Cardiac muscle cell (in vitro differentiated cells and primary cell): ENCODE measurements at regions not wholly inside any gene's neighbourhood (a gene's known extent, or its start where the extent isn't known, plus 50 kb on each side); places are given as distances from the start of the nearest gene placed in this dataset.

Experiments
- DNase-seq, 2 donors: peaks; one replicate each; pipeline versions ENCODE4 v3.0.0 to v3.0.0-alpha.2; 2010 to 2017; ENCODE audit warnings: low read depth in 1 of 2, low spot score in 1 of 2
- H3K27ac ChIP-seq: fragments of 200-600 bp; sonication (generic); 2 replicates; pipeline ENCODE4 v1.5.1; 2016
- H3K27me3 ChIP-seq: fragments of 200-600 bp; sonication (generic); 2 replicates; pipeline ENCODE4 v1.6.0; 2016; ENCODE audit warnings: control low read depth
- H3K36me3 ChIP-seq: fragments of 200-600 bp; sonication (generic); 2 replicates; pipeline ENCODE4 v1.5.1; 2016; ENCODE audit warnings: control low read depth
- H3K4me1 ChIP-seq: fragments of 200-600 bp; sonication (generic); 2 replicates; pipeline ENCODE4 v1.8.1; 2017; ENCODE audit warnings: low read depth, mild to moderate bottlenecking, mixed run types
- H3K4me3 ChIP-seq: fragments of 200-600 bp; sonication (generic); 2 replicates; pipeline ENCODE4 v1.5.1; 2016; ENCODE audit warnings: mild to moderate bottlenecking
- H3K9me3 ChIP-seq: fragments of 200-600 bp; sonication (generic); 2 replicates; pipeline ENCODE4 v1.5.1; 2017; ENCODE audit warnings: low read depth, mild to moderate bottlenecking, control low read depth
- CTCF ChIP-seq: IDR thresholded peaks from 2 replicates; pipeline ENCODE4 v1.5.1; 2012; ENCODE audit warnings: low read depth, mild to moderate bottlenecking, low read length

GRCh38 chr1:195562074-195562473 is 1046.2 kb downstream of the KCNT2 start:
- H3K4me1 ChIP-seq, result no peaks in the 10 kb centered on the region
- no peaks in the 10 kb centered on the region for H3K9me3 ChIP-seq
- no peak for TF ChIP-seq CTCF
- H3K4me3 ChIP-seq, result no peak overlapping the region
- H3K27me3 ChIP-seq, result no peaks in the 10 kb centered on the region
- H3K27ac ChIP-seq, result no peak overlapping the region
- DNase-seq, result no peak
- no peaks in the 10 kb centered on the region for H3K36me3 ChIP-seq

- DNase-seq, result no peak
- H3K4me1 ChIP-seq, result no peaks in the 10 kb centered on the region
- H3K27me3 ChIP-seq, result no peaks in the 10 kb centered on the region
- no peak overlapping the region for H3K27ac ChIP-seq
- H3K4me3 ChIP-seq, result no peak overlapping the region
- H3K36me3 ChIP-seq, result no peaks in the 10 kb centered on the region
- TF ChIP-seq CTCF, result no peak
- H3K9me3 ChIP-seq, result no peaks in the 10 kb centered on the region
These were observed 1058.0 kb downstream of the KCNT2 start for GRCh38 chr1:195550071-195550862.

GRCh38 chr1:195530961-195531360 is 1077.3 kb downstream of the KCNT2 start:
- TF ChIP-seq CTCF, result no peak
- no peaks in the 10 kb centered on the region for H3K4me1 ChIP-seq
- no peaks in the 10 kb centered on the region for H3K9me3 ChIP-seq
- H3K27ac ChIP-seq, result no peak overlapping the region
- no peaks in the 10 kb centered on the region for H3K27me3 ChIP-seq
- no peak for DNase-seq
- H3K36me3 ChIP-seq, result no peaks in the 10 kb centered on the region
- no peak overlapping the region for H3K4me3 ChIP-seq

GRCh38 chr1:195529881-195530280 is 1078.4 kb downstream of the KCNT2 start:
- no peak for TF ChIP-seq CTCF
- DNase-seq, result no peak
- Histone ChIP-seq H3K4me3 (no peak overlapping the region), H3K27ac (no peak overlapping the region), H3K4me1 (no peaks in the 10 kb centered on the region), H3K36me3 (no peaks in the 10 kb centered on the region), H3K9me3 (no peaks in the 10 kb centered on the region), H3K27me3 (no peaks in the 10 kb centered on the region)

- H3K4me3 ChIP-seq, result no peak overlapping the region
- H3K27me3 ChIP-seq, result no peaks in the 10 kb centered on the region
- no peaks in the 10 kb centered on the region for H3K36me3 ChIP-seq
- no peak for TF ChIP-seq CTCF
- no peaks in the 10 kb centered on the region for H3K9me3 ChIP-seq
- no peak for DNase-seq
- peaks cover 6% of the 10 kb centered on the region for H3K4me1 ChIP-seq
- no peak overlapping the region for H3K27ac ChIP-seq
These were observed 1087.5 kb downstream of the KCNT2 start for GRCh38 chr1:195520757-195521156.
